ENCODE measurements at regions not wholly inside any gene's neighbourhood (a gene's known extent, or its start where the extent isn't known, plus 50 kb on each side); places are given as distances from the start of the nearest gene placed in this dataset.

DNA sequence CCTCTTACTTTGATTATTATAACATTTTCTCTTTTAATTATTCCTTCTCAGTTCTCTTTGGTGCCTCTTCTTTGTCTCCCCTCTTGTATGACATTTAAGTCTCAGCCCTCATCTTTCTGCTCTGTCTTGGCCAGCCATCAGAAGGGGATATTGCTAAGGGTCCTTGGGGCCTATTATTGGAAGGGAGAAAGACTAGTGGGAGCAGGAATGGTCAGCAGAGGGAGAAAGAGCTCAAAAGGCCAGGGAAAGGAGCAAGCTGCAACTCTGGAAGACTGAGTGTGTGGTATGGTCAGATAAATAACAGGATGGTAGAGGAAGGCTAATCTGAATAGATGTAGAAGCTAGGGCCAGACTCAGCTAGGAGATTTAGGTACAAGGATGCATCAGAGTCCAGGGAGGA is 336.9 kb downstream of the TDRD3 start:
- H3K9me3 ChIP-seq = no peaks in the 10 kb centered on the region
- H3K4me1 ChIP-seq = no peaks in the 10 kb centered on the region
- H3K27ac ChIP-seq = no peak overlapping the region
- TF ChIP-seq, protein P1, sequence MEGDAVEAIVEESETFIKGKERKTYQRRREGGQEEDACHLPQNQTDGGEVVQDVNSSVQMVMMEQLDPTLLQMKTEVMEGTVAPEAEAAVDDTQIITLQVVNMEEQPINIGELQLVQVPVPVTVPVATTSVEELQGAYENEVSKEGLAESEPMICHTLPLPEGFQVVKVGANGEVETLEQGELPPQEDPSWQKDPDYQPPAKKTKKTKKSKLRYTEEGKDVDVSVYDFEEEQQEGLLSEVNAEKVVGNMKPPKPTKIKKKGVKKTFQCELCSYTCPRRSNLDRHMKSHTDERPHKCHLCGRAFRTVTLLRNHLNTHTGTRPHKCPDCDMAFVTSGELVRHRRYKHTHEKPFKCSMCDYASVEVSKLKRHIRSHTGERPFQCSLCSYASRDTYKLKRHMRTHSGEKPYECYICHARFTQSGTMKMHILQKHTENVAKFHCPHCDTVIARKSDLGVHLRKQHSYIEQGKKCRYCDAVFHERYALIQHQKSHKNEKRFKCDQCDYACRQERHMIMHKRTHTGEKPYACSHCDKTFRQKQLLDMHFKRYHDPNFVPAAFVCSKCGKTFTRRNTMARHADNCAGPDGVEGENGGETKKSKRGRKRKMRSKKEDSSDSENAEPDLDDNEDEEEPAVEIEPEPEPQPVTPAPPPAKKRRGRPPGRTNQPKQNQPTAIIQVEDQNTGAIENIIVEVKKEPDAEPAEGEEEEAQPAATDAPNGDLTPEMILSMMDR (IDR thresholded peaks at IDR 0.05) = no peak
- no peak for ATAC-seq
- no peak for FAIRE-seq
- H3K36me3 ChIP-seq = no peaks in the 10 kb centered on the region
- intact Hi-C loops (cut with DNase I) = no loop called here
- no peak for DNase-seq
- H3K27me3 ChIP-seq = no peaks in the 10 kb centered on the region
- H3K4me3 ChIP-seq = no peak overlapping the region

DNA sequence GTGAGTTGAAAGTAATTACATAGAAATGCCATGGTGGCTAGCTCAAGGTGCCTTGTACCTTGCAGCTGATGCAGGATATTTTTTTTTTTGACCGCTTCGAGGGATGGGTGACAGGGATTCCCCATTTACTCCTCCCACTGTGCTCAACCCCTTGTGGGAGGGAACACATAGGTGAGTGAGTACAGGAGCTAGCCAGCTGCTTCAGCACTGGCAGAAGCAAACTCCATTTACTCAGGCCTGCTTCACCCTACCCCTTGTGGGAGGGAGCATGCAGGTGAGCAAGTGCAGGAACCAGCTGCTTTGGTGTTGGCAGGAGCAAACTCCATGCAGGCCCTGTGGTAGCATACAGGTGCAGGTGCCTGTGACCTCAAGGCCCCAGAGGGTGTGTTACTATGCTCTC is 330.1 kb downstream of the TDRD3 start:
- no peak overlapping the region for H3K4me3 ChIP-seq
- H3K36me3 ChIP-seq = no peaks in the 10 kb centered on the region
- intact Hi-C loops (cut with DNase I) = no loop called here
- no peak overlapping the region for H3K27ac ChIP-seq
- FAIRE-seq (no peak), ATAC-seq (no peak), DNase-seq (no peak)
- 64 to 74% methylated on average over 2 of the region's 2 CpGs for WGBS, 2 donors
- no peaks in the 10 kb centered on the region for H3K4me1 ChIP-seq
- TF ChIP-seq, protein P1 (IDR thresholded peaks at IDR 0.05) = no peak
- H3K27me3 ChIP-seq = no peaks in the 10 kb centered on the region
- H3K9me3 ChIP-seq = no peaks in the 10 kb centered on the region

DNA sequence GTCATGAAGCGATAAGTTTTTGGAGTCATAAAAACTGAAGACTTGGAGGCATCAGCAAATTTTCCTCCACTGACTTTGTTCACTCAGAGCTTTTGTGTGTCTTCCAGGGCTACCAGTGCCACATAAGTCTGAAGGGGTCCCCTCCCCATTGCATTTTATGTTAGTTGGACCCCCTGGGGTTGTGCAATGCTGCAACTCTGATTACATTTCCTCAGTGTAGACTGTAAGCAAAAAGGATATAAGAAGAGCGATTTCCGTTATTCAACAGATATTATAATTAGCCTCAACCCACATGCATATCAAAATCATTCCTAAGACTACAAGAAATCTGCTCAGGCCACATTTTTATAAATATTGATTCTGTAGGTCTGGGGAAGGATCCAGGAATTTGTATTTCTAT is 324.0 kb downstream of the TDRD3 start:
- intact Hi-C loops (cut with DNase I) = no loop called here

DNA sequence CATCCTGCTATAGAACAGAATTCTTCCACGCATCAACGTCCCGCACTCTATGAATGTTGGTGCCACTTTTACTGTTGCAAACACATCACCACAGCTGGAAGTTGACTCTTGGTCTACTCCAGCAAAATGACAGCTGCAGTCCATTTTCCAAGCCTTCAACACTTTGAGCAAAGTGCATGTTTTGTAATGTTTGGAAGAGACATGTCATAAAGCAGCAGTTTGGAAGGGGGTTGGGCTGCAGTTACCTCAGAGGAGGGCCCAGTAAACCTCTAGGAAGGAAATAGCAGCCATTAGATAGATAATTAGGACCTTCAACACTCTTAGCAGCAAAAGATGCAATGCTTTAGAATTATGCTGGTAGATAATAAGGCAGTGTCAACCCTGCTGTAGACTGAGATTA is 323.6 kb downstream of the TDRD3 start:
- DNase-seq (no peak), FAIRE-seq (no peak), ATAC-seq (no peak)
- Histone ChIP-seq H3K27ac (no peak overlapping the region), H3K4me3 (no peak overlapping the region), H3K9me3 (no peaks in the 10 kb centered on the region), H3K36me3 (no peaks in the 10 kb centered on the region), H3K27me3 (no peaks in the 10 kb centered on the region), H3K4me1 (no peaks in the 10 kb centered on the region)
- TF ChIP-seq, protein P1 (IDR thresholded peaks at IDR 0.05) = no peak
- intact Hi-C loops (cut with DNase I) = no loop called here
- 79 to 90% methylated on average over 3 of the region's 3 CpGs for WGBS, 2 donors

More for the DNA sequence above, 324.0 kb downstream of the TDRD3 start:
- Histone ChIP-seq H3K27me3 (no peaks in the 10 kb centered on the region), H3K36me3 (no peaks in the 10 kb centered on the region), H3K9me3 (no peaks in the 10 kb centered on the region), H3K4me1 (no peaks in the 10 kb centered on the region), H3K4me3 (no peak overlapping the region), H3K27ac (no peak overlapping the region)
- DNase-seq = no peak
- no peak for FAIRE-seq
- 85 to 89% methylated on average over 3 of the region's 3 CpGs for WGBS, 2 donors
- ATAC-seq = no peak
- TF ChIP-seq, protein P1 (IDR thresholded peaks at IDR 0.05) = no peak

DNA sequence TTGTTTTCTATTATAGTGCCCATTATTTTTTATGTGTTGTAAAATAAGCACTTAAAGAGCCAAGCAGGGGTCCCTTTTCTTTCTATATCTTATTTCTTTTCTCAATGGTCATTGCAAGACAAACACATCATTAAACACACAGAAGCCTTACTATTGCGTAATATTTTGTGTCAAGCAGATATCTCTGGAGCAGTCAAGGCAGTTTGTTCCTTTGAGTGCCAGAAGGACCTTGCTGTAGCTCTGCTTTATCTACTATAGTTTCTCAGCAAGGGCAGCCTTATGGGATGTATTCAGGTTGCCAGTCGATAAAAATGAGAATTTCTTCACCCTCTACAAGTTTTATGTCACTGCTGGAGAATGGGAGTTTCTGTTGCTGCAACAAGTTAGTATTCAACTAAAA is 319.3 kb downstream of the TDRD3 start:
- Histone ChIP-seq H3K4me3 (no peak overlapping the region), H3K9me3 (no peaks in the 10 kb centered on the region), H3K27ac (no peak overlapping the region), H3K36me3 (no peaks in the 10 kb centered on the region), H3K4me1 (no peaks in the 10 kb centered on the region), H3K27me3 (no peaks in the 10 kb centered on the region)
- TF ChIP-seq, protein P1 (IDR thresholded peaks at IDR 0.05) = no peak
- 50 to 61% methylated on average over 2 of the region's 2 CpGs for WGBS, 2 donors
- ATAC-seq = no peak
- intact Hi-C loops (cut with DNase I) = no loop called here
- FAIRE-seq = no peak
- DNase-seq = no peak
